HG02870 (cell line): ENCODE measurements at regions not wholly inside any gene's neighbourhood (a gene's known extent, or its start where the extent isn't known, plus 50 kb on each side); places are given as distances from the start of the nearest gene placed in this dataset.

Experiments
- ATAC-seq: cut with Tn5 transposase; IDR thresholded peaks from one replicate; pipeline ENCODE4 v1.9.1; 2021; ENCODE audit warnings: mild to moderate bottlenecking, moderate library complexity; ENCODE audit not compliant: unreplicated experiment

DNA sequence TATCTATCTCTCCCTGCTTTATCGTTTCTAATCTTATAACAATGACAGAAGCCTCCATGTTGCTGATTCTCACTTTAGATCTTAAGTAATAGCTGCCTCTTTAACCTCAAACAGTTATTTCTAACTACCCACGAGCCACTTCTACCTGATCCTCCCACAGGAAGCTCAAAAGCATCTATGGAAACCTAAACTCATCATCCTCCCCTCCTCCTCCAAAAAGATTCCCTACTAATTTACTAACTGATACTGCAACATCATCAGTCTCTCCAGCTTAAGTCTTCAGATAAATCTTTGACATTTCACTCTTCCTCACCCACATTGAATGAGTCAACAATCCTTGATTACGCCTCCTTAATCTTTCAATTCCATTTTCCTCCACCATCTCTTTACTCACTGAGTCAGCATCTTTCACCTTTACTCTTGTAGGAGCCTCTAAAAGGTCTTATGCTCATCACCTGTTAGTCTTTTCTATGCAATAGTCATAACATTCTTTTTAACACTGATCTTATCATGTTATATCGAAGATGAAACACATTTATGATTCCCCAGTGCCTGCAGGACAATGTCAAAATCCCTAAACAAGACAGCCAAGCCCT, 526.7 kb upstream of the CDH4 start:
- ATAC-seq = no peak

DNA sequence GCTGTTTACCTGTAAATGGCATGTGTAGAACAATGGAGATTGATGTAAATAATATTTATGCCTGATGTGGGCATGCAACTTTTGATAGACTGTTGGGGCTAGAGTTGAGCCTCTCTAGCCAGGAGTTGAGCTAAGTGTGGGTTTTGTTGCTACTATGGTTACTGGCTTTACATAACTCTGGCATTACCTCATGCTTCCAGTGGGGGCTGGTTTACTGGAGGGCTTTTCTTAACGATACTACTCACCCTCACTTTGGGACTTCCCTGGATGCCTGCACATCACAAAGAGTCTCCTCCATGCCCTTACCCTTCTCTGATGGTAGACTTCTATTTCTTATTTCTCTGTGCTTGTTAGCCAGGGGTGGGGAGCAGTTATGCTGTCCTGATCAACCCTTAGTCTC, 524.6 kb upstream of the CDH4 start:
- ATAC-seq = no peak

DNA sequence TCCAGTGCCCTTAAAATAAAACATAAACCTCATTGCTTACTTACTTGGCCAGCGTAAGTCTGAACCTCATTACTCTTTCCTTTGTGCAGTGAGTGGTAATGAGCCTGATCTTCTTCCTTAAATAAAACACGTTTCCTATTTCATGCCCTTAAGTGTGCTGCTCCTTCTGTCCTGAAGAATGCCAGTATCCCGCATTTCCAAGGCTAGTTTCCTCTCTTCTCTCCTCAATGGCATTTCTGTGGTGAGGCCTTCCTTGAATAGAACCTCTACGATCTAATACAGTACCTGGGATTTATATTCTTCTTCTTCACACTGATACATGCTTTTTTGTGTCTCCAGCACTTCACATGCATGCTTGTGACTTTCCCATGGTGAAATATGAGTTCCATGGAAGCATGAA, 523.4 kb upstream of the CDH4 start:
- ATAC-seq = no peak

DNA sequence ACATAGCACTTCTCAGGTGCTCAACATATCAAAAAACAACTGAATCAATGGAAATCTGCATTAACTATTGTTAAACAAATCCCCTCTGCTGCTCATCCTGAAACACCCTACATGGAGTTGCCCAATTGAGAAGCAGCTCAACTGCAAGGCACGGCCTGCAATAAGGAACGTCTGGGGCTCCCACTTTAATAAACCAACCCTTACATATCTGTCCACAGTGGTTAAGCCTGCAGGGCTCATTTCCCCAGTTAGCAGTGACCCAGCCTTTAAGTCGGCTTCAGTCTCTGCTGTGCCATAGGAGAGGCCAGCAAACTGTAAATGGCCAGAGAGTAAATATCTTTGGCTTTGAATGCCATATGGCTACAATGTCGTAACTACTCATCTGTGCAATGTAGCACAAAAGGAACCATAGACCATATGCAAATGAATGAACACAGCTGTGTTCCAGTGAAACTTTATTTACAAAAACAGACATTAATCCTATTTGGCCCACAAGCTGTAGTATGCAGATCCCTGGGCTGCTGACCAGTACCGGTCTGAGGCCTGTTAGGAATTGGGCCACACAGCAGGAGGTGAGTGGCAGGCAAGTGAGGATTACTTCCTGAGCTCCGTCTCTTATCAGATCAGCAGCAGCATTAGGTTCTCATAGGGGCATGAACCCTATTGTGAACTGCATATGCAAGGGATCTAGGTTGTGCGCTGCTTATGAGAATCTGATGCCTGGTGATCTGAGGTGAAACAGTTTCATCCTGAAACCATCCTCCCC, 522.7 kb upstream of the CDH4 start:
- ATAC-seq = no peak

DNA sequence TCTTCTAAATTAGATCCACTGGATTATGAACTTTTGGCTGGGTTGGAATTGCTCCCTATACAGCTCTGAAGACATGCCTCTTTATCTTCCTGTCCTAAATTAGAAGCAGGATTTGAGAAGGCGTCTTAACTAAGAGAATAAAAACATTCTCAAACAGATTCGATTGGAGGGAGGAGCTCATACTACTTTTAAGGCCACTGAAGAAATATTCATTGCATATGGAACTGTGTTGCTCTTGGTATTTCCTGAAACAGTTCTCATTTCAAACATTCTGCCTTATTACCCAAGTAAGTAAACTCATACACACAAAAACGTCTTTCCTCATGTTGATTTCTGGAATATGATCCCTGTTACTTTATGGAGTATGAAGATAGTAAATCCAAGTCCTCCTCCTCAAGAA, 519.7 kb upstream of the CDH4 start:
- ATAC-seq = no peak

DNA sequence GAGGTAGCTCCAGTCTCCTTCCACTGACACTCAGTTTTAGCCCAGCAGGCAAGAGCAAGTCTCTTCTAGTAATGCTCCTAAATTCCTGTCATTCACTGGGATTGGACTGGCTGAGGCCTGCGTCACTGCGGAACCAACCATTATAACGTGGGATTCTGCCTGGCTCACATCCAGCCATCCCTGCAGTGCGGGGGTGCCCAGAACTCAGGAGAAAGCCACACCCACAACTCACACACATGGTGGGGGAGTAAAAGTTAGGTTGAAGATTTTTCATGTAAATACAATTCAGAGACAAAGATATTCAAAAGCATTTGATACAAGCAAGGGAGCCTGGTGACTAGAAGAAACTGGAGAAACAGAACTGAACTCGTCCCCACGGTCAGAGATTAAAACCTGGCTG, 504.0 kb upstream of the CDH4 start:
- ATAC-seq = no peak

DNA sequence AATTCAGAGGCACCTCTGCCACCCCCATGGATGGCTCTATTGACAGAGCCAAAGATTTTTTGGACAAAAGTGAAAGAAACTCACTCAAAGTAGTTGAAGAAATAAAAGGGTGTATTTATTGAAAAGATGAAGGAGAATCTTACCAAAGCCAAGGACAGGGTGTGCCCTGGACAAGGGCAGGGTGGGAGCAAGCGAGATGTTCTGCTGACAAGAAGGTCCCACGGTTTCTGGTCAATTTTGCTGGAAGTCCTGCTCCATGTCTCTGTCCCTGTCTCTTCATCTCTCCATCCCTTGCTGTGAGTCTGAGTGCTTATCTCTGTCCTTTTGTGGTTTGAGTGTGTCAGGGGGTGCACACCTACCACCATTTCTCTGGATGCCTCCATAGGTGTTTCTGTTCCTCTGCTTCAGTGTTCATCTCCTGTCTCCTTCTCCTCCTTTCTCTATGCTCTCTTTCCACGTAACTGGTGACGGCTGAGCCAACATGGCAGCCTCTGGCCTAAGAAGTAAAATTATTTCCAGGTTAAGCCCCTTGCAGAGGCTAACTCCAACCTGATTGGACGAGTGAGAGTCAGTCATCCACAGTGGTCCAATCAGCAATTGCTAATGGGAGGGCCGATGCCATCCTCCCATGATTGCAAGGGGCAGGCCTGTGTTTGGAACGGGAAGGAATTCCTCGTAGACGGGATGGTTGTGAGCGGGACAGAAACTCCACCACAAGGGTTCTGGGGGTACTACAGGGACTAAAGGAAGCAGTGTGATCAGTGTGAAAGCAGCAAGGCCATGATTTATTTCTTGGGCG, 502.1 kb upstream of the CDH4 start:
- ATAC-seq = no peak

DNA sequence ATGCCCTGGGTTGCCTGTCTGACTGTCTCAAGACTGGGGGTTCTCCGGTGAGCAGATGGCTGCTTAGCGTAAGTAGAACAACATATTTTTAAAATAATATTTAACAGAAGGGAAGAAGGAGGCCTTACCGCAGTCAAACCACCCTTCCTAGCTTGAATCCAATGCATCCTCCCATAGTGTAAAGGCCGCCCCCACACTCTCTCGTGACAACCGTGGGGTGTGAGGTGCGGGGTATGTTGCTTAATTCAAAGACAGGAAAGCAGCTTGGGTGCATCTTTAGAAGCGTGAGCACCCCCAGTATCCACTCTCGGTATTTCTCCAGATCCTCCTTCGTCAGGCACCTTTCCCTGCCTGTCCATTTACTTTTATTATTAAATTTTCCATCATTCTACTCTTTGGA, 501.2 kb upstream of the CDH4 start:
- no peak for ATAC-seq

DNA sequence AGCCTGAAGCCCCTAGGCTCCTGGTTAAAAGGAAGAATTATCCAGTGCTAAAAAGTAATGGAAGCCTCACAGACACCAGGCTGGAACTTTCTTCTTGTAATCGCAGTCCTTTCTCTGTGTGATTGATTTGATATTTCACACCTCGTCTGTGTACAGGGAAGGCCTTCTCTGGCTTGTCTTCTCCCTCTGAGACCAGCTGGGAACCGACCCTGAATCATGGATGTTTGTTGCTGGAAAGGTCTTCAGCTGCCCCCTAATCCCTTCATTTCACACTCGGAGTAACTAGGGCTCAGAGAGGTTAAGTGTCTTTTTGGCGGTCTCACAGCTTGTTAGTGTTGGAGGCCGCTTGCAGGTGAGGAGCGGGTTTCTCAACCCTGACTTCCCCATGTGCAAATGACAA, 500.2 kb upstream of the CDH4 start:
- ATAC-seq = no peak

DNA sequence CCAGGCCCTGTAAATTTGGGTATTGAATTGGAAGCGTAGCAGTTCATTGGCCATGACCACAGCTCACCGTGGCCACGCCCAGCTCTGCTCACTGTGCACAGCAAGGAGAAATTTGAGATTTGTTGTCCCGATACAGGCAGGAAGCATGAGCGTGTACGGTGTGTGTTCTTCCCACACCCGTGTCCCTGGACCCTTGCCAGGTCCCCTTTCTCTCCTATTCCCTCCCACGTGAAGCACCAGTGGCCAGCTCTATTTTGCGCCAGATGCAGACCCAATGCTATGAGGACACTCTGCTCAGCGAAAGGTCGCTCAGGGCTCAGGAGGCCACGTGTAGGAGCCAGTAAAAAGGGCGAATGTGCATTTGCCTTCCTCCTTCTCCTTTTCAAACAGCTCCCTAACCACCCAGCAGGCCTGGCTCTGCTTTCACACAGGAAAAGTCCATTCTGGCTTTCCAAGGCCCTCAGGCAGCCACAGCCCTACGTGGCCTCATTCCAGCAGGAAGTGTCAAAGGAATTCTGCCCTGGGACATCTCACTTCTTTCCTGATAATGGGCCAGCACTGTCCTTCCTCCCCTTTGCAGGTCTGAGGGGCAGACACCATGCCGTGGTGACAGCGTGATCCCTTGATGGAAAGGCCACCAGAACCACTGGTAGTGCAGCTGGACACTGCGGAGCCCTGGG, 499.2 kb upstream of the CDH4 start:
- ATAC-seq = no peak

DNA sequence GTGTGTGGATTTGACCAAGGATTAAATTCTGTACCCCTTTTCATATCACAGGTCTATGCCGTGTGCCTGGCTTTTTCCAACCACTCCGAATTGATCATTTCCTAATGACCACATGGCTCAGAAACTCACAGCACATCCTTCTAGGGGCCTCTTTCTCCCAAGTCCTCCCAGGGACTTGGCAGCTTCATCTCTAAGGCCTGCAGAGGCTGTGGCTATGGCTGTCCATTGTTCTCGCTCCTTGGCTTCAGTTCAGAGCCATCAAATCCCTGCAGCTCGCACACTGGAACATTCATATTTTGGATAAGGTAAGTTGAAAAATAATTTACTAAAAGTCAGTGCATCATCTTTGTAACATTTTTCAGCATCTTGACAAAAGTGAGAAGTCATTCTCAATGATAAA, 497.2 kb upstream of the CDH4 start:
- ATAC-seq = no peak

DNA sequence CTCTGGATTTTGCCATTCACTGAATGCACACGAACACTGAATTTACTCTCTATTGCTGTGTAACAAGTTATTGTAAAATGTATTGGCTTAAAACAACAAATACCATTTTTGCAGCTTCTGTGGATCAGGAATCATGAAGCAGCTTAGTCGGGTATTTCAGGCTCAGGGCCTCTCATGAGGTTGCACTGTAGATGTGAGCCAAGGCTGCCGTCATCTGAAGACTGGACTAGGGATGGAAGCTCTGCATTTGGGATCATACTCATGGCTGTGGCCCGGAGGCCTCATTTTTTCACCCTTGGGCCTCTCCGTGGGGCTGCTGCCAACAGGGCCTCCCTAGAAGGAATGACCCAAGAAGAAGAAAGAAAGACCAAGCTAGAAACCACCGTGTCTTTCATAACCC, 492.4 kb upstream of the CDH4 start:
- ATAC-seq = no peak

DNA sequence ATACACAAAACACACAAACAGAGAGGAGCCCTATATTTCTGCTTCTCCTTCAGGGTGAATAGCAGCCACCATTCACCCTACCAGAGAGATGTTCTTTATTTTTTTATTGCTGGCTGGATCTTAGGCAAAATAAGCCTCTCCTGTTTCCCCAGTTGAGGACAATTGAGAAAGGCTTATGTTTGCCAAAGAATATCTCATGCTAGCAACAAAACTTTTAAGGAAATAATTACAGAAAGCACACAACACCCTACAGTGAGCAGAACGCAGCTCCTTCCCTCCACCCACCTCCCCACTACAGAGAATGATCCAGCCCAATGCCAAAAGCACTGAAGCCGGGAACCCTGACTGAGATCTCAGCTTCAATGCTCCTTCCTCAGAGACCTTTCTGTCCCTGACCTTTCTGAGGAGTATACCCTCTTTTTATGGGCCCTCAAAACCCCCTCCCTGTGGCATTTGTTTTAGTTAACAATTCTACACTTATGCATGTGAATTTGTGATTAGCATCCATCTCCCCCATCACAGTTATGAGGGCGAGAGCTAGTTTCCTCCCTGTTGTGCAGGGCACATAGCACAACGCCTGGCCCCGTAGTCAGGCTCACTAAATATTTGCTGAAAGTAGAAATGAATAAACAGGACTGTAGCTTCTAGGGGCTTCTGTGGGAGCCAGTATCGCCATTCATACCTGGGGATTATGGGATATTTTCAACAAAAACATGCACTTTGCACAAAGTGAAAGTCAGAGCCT, 491.6 kb upstream of the CDH4 start:
- ATAC-seq = no peak

DNA sequence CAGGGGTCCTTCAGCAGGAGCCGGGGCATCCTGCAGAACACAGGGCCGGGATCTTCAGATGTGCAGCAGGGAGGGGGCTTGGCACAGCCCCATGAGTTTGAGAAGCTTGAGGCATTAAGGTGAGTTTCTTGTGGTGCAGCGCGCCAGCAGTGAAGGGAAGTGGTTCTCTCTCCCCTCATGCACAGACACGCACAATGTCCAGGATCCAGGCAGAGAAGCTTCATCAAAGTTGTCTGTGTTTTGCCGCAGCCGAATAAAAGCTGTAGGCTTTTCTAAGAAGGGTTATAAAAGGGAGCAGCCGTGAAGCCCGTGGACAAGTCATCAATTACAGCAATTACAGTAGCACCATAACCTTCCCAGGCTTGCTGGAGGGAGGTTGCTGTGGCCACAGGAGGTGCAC, 491.0 kb upstream of the CDH4 start:
- no peak for ATAC-seq

DNA sequence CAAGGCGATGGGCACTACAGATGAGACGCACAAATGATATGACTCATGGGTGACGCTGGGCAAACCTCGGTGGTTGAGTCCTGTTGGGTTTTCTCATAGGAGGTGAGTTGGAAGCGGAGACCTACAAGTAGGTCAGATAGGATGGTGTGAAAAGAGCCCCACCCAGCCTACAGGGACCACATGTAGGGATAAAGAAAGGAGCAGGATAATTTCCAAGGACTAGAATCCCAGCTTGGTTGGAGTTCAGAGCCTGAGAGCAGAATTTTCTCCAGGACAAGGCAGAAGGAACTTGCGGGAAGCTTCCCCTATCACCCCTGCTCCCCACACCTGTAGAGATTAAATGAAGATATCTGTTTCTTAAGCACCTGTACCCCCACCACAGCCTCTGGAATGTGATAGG, 489.7 kb upstream of the CDH4 start:
- no peak for ATAC-seq

DNA sequence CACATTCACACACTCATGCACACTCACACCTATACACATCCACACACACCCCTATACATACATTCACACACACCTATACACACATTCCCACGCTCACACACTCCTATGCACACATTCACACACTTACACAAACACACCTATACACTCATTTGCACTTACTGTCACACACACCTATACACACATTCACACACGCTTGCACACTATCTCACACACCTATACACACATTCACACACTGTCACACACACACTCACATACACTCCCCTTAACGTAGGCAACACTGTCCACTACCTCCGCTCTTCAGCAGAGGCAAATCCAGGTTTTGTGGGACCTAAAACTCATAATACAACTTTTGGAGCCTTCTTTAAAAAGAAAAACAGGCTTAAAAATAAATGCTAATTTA, 487.7 kb upstream of the CDH4 start:
- no peak for ATAC-seq

DNA sequence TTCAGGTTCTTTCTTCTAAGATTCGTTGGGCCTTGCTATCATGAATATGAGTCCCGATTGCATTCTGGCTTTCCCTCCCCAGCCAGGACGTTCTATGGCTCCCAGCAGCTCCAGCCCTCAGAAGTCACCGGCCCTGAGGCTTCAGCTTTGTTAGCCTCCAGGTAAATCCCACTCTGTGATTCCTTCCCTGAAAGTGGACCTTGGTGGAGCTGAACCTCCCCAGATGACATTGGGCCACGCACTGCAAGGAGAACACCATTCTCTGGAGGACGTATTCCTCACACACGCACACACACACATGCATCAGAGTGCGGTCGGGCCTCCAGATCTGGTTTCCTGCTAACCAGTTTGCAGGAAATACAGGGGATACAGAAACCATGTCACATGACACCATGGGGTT, 487.3 kb upstream of the CDH4 start:
- ATAC-seq = no peak

DNA sequence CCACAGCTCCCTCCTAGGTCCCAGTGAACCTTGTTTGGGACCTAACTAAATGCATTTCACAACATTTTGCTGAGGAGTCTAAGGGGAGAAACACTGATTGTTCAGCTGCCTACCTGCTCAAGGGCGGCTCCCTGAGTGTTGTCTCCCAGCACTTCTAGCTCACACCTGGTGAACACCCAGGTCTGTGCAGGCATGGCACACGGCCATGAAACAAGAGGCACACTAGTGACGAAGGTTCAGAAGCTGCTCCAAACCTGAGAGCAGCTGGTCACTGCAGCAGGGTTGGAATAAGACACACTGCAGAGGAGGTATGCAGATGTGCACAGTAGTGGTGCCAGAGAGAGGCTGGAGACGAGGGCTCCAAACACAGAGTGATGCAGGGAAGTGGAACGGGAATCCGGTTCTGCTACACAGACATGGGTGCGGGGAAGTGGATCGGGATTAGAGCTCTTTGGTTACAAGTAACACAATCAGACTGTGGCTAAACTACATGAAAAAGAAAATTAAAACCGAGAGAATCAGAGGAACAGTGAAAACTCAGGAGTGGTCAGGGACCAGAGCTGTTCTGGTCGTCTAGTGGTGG, 486.1 kb upstream of the CDH4 start:
- ATAC-seq = no peak

DNA sequence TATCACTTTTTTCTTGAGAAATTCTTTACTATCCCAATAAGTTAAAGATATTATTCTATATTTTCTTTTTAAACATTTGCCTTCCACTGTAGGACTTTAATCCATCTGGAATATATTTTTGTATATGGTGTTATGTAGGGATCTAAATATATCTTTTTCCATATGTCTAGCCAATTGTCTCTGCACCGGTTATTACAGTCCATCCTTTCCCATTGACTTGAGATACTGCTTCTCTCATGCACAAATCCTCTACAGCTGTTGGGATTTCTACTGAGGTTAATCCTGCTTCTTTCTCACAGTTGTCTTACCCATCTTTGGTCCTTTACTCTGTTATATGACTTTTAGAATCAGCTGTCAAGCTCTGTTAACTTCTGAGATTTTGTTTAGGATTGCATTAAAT, 483.8 kb upstream of the CDH4 start:
- ATAC-seq = no peak

DNA sequence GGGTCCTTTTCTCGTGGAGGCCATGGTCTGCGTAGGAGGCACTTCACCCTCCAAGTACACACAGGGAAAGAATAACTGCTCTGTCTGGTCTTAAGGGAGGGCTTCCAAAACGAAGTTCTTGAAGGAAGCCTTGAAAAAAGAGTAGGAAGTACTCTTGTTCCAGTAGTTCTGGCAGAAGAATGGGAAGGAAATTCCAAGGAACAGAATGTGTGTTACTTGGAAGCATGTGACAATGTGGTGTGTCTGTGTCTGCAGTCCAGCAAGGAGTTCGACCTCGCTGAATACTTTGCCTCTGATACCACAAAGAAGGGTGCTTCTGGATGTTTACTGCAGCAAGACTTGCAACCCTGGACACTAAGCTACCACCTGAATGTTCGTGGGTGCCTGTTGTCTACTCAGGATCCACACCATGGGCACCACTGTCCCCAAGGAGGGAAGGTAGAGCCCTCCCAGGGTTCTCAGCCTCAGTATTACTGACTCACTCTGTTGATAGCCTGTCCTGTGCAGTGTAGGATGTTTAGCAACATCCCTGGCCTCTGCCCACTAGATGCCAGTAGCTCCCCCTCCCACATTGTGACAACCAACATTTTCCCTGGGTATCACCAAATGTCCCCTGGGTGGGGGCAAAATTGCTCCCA, 471.6 kb upstream of the CDH4 start:
- no peak for ATAC-seq
